Esophagus muscularis mucosa (tissue), 3 donors: ENCODE measurements at regions not wholly inside any gene's neighbourhood (a gene's known extent, or its start where the extent isn't known, plus 50 kb on each side); places are given as distances from the start of the nearest gene placed in this dataset.

Experiments used
- POLR2A ChIP-seq: fragments of 450-650 bp; IDR thresholded peaks from one replicate; pipeline ENCODE4 v1.6.1; 2017; ENCODE audit warnings: antibody characterized with exemption, moderate library complexity, mild to moderate bottlenecking, low read depth
- POLR2AphosphoS5 ChIP-seq, 2 donors: sonication (generic); formaldehyde crosslinking; IDR thresholded peaks; one replicate each; pipeline ENCODE4 v1.6.1; 2017; ENCODE audit warnings: antibody characterized with exemption in 2 of 2
- TF ChIP-seq, protein P1 (sequence below), 3 experiments: fragments of 200-600 bp in 2 of 3; fragments of 450-650 bp in 1 of 3; sonication (generic) in 2 of 3; IDR thresholded peaks; one replicate each; pipeline ENCODE4 v1.5.1; 2017 to 2019; ENCODE audit warnings: antibody characterized with exemption in 3 of 3, mild to moderate bottlenecking in 2 of 3, moderate library complexity in 1 of 3

DNA sequence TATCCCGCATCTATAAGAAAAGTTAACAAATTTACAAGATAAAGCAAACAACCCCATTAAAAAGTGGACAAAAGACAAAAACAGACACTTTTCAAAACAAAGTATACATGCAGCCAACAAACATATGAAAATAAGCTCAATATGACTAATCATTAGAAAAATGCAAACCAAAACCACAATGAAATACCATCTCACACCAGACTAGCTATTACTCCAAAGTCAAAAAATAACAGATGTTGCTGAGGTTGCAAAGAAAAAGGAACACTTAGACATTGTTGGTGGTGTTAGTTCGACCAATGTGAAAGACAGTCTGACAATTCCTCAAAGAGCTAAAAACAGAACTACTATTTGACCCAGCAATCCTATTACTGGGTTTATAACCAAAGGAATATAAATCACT is 968.6 kb upstream of the USP15 start:
- TF ChIP-seq, protein P1, sequence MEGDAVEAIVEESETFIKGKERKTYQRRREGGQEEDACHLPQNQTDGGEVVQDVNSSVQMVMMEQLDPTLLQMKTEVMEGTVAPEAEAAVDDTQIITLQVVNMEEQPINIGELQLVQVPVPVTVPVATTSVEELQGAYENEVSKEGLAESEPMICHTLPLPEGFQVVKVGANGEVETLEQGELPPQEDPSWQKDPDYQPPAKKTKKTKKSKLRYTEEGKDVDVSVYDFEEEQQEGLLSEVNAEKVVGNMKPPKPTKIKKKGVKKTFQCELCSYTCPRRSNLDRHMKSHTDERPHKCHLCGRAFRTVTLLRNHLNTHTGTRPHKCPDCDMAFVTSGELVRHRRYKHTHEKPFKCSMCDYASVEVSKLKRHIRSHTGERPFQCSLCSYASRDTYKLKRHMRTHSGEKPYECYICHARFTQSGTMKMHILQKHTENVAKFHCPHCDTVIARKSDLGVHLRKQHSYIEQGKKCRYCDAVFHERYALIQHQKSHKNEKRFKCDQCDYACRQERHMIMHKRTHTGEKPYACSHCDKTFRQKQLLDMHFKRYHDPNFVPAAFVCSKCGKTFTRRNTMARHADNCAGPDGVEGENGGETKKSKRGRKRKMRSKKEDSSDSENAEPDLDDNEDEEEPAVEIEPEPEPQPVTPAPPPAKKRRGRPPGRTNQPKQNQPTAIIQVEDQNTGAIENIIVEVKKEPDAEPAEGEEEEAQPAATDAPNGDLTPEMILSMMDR (IDR thresholded peaks at IDR 0.05) = no peak
- TF ChIP-seq POLR2A (no peak), POLR2AphosphoS5 (IDR thresholded peaks at IDR 0.05) (no peak)
